H9 (cell line): ENCODE measurements at regions not wholly inside any gene's neighbourhood (a gene's known extent, or its start where the extent isn't known, plus 50 kb on each side); places are given as distances from the start of the nearest gene placed in this dataset.

Source experiments
- DNase-seq: peaks from one replicate; pipeline ENCODE4 v3.0.0-alpha.2; 2017
- H2AFZ ChIP-seq: one replicate; pipeline ENCODE4 v1.6.1; 2013; ENCODE audit warnings: mild to moderate bottlenecking, low read length, control low read depth, moderate library complexity
- H2AK5ac ChIP-seq: 2 replicates; pipeline ENCODE4 v1.6.1; 2013; ENCODE audit warnings: low read length, control low read depth, mixed read lengths; ENCODE audit not compliant: insufficient read length
- H2BK120ac ChIP-seq: one replicate; pipeline ENCODE4 v1.6.1; 2013; ENCODE audit warnings: low read depth, mild to moderate bottlenecking, low read length, control low read depth, inconsistent platforms; ENCODE audit not compliant: poor library complexity, severe bottlenecking
- H2BK12ac ChIP-seq: 2 replicates; pipeline ENCODE4 v1.6.1; 2013; ENCODE audit warnings: low read length, control low read depth, mixed read lengths, low read depth; ENCODE audit not compliant: insufficient read length
- H2BK15ac ChIP-seq: 2 replicates; pipeline ENCODE4 v1.6.1; 2013; ENCODE audit warnings: low read depth, low read length, control low read depth
- H2BK20ac ChIP-seq: one replicate; pipeline ENCODE4 v1.6.1; 2013; ENCODE audit warnings: low read depth, mild to moderate bottlenecking, low read length, control low read depth, inconsistent platforms; ENCODE audit not compliant: poor library complexity, severe bottlenecking
- H2BK5ac ChIP-seq: 2 replicates; pipeline ENCODE4 v1.6.1; 2013; ENCODE audit warnings: low read length, control low read depth, mixed read lengths; ENCODE audit not compliant: insufficient read length
- H3K14ac ChIP-seq: 2 replicates; pipeline ENCODE4 v1.6.1; 2013; ENCODE audit warnings: low read length, control low read depth; ENCODE audit not compliant: insufficient read depth
- H3K18ac ChIP-seq: 2 replicates; pipeline ENCODE4 v1.6.1; 2013; ENCODE audit warnings: low read depth, mild to moderate bottlenecking, mixed read lengths, low read length, control low read depth; ENCODE audit not compliant: insufficient read length
- H3K23ac ChIP-seq: 2 replicates; pipeline ENCODE4 v1.6.1; 2013; ENCODE audit warnings: low read length, control low read depth, mixed read lengths, low read depth; ENCODE audit not compliant: insufficient read length
- H3K23me2 ChIP-seq: 2 replicates; pipeline ENCODE4 v1.6.1; 2013; ENCODE audit warnings: low read depth, mild to moderate bottlenecking, mixed read lengths, low read length, control low read depth; ENCODE audit not compliant: insufficient read length, poor library complexity, severe bottlenecking
- H3K27ac ChIP-seq: 2 replicates; pipeline ENCODE4 v1.5.1; 2013; ENCODE audit warnings: low read length, control low read depth, mixed read lengths, low read depth; ENCODE audit not compliant: insufficient read length
- H3K27me3 ChIP-seq: 2 replicates; pipeline ENCODE4 v1.6.1; 2013; ENCODE audit warnings: low read length, control low read depth, inconsistent platforms; ENCODE audit not compliant: insufficient read depth
- H3K4ac ChIP-seq: 2 replicates; pipeline ENCODE4 v1.6.1; 2013; ENCODE audit warnings: low read depth, mild to moderate bottlenecking, control low read depth, inconsistent platforms, low read length, moderate library complexity
- H3K4me1 ChIP-seq: 2 replicates; pipeline ENCODE4 v1.6.1; 2013; ENCODE audit warnings: low read length, control low read depth, inconsistent platforms; ENCODE audit not compliant: insufficient read depth
- H3K4me2 ChIP-seq: 2 replicates; pipeline ENCODE4 v1.6.1; 2013; ENCODE audit warnings: low read length, control low read depth, mixed read lengths; ENCODE audit not compliant: insufficient read length, insufficient read depth
- H3K56ac ChIP-seq: 2 replicates; pipeline ENCODE4 v1.6.1; 2013; ENCODE audit warnings: low read depth, mild to moderate bottlenecking, mixed read lengths, low read length, control low read depth; ENCODE audit not compliant: insufficient read length
- H3K79me1 ChIP-seq: 2 replicates; pipeline ENCODE4 v1.6.1; 2013; ENCODE audit warnings: low read depth, mild to moderate bottlenecking, moderate library complexity, low read length, control low read depth, inconsistent platforms; ENCODE audit not compliant: insufficient read depth, poor library complexity, severe bottlenecking
- H3K79me2 ChIP-seq: 2 replicates; pipeline ENCODE4 v1.6.1; 2013; ENCODE audit warnings: low read length, control low read depth, inconsistent platforms; ENCODE audit not compliant: insufficient read depth
- H3K9ac ChIP-seq: 2 replicates; pipeline ENCODE4 v1.6.1; 2013; ENCODE audit warnings: low read length, control low read depth, mixed read lengths; ENCODE audit not compliant: insufficient read length; ENCODE audit errors: extremely low read depth
- H3K9me3 ChIP-seq: one replicate; pipeline ENCODE4 v1.6.1; 2013; ENCODE audit warnings: low read depth, low read length, inconsistent platforms; ENCODE audit not compliant: control insufficient read depth
- H3T11ph ChIP-seq: one replicate; pipeline ENCODE4 v1.6.1; 2013; ENCODE audit warnings: mild to moderate bottlenecking, low read length, control low read depth, inconsistent platforms
- H4K20me1 ChIP-seq: one replicate; pipeline ENCODE4 v1.6.1; 2013; ENCODE audit not compliant: control insufficient read depth, insufficient read length, insufficient read depth
- H4K5ac ChIP-seq: 2 replicates; pipeline ENCODE4 v1.6.1; 2013; ENCODE audit warnings: low read depth, mild to moderate bottlenecking, mixed read lengths, low read length, control low read depth; ENCODE audit not compliant: insufficient read length
- H4K8ac ChIP-seq: replicated peaks from 2 replicates; pipeline ENCODE4 v1.6.1; 2013; ENCODE audit warnings: low read length, control low read depth, mixed read lengths, low read depth; ENCODE audit not compliant: insufficient read length
- H4K91ac ChIP-seq: 2 replicates; pipeline ENCODE4 v1.6.1; 2013; ENCODE audit warnings: low read depth, mild to moderate bottlenecking, moderate library complexity, mixed read lengths, low read length, control low read depth; ENCODE audit not compliant: insufficient read length
- H3K27ac Mint-ChIP-seq, 3 experiments: 2 replicates in 2 of 3; 3 replicates in 1 of 3; pipeline ENCODE4 v1.8.0; 2020 to 2021; ENCODE audit warnings: mixed read lengths in 3 of 3, mild to moderate bottlenecking in 1 of 3, moderate library complexity in 1 of 3
- H3K27me3 Mint-ChIP-seq: 2 replicates; pipeline ENCODE4 v1.8.0; 2021; ENCODE audit warnings: low read depth, mild to moderate bottlenecking, moderate library complexity, mixed read lengths
- H3K36me3 Mint-ChIP-seq, 3 experiments: 2 replicates in 2 of 3; 3 replicates in 1 of 3; pipeline ENCODE4 v1.8.0; 2020 to 2021; ENCODE audit warnings: low read depth in 3 of 3, mixed read lengths in 3 of 3; ENCODE audit not compliant: insufficient read depth in 1 of 3
- H3K4me1 Mint-ChIP-seq, 2 experiments: 2 replicates each; pipeline ENCODE4 v1.8.0; 2020; ENCODE audit warnings: mixed read lengths in 2 of 2
- H3K4me3 Mint-ChIP-seq, 2 experiments: 2 replicates in 1 of 2; 3 replicates in 1 of 2; pipeline ENCODE4 v1.8.0; 2020 to 2021; ENCODE audit warnings: mild to moderate bottlenecking in 2 of 2, mixed read lengths in 2 of 2, moderate library complexity in 1 of 2
- H3K9me3 Mint-ChIP-seq, 2 experiments: 2 replicates in 1 of 2; 3 replicates in 1 of 2; pipeline ENCODE4 v1.8.0; 2020; ENCODE audit warnings: mild to moderate bottlenecking in 2 of 2, mixed read lengths in 2 of 2, moderate library complexity in 1 of 2
- WGBS: extraction: QIAGEN DNeasy Blood & Tissue Kit; methylation state at CpG from one replicate; pipeline ENCODE4 v1.1.7; 2013; ENCODE audit warnings: missing lambda C conversion rate, low lambda C conversion rate, mixed read lengths; ENCODE audit not compliant: insufficient read length; ENCODE audit errors: extremely low coverage; 5-methylcytosine and 5-hydroxymethylcytosine counted together
- TF ChIP-seq, protein P1 (sequence below): fragments of 200-600 bp; sonication (generic); conservative IDR thresholded peaks from 3 replicates; pipeline ENCODE4 v1.8.0; 2021; ENCODE audit warnings: antibody characterized with exemption, mild to moderate bottlenecking

DNA sequence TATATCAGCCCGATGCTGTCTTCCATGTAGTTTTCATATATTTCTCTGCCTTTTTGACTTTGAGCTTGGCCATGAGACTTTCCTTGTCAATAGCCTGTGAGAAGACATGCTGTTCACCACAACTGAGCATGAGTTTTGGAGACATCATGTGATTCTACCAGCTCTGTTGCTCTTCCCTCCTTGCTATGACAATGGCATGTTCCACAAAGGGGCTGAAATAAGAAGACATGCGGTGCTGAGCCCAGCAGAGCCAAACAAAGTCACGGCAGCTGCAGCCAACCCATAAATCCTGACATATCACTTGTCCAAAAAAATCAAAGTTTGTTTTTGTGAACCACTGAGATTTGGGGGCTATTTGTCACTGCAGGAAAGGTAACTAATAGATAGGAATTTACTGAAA lies 343.4 kb upstream of the KITLG start:
- peaks cover 15 to 16% of the 10 kb centered on the region in 2 experiments for H3K4me1 Mint-ChIP-seq
- no peak for DNase-seq
- H2BK120ac ChIP-seq: no peak overlapping the region

More for the DNA sequence above, 343.4 kb upstream of the KITLG start:
- H3K4me2 ChIP-seq: no peak overlapping the region
- H2BK5ac ChIP-seq: no peak overlapping the region
- 0 out of 7 replicates have a peak, but pooled peaks cover 0 to 3% (median 0%) of the 10 kb centered on the region in 3 experiments for H3K36me3 Mint-ChIP-seq
- no peaks in the 10 kb centered on the region for H3K79me1 ChIP-seq
- H3K27me3 Mint-ChIP-seq: no peaks in the 10 kb centered on the region
- H3K14ac ChIP-seq: no peak overlapping the region
- peaks cover 0 to 3% of the 10 kb centered on the region in 2 experiments; a peak in 1 of 5 replicates for H3K9me3 Mint-ChIP-seq
- H3K56ac ChIP-seq: no peak overlapping the region
- H2AFZ ChIP-seq: no peak overlapping the region
- no peak overlapping the region for H2BK20ac ChIP-seq
- no peak overlapping the region for H3K4ac ChIP-seq
- H2BK15ac ChIP-seq: no peak overlapping the region
- H3K9me3 ChIP-seq: no peaks in the 10 kb centered on the region
- no peak overlapping the region for H2BK12ac ChIP-seq
- H3K4me1 ChIP-seq: peaks cover 3% of the 10 kb centered on the region; the same call in 1 of the 2 replicates
- no peaks in the 10 kb centered on the region for H4K20me1 ChIP-seq
- H2AK5ac ChIP-seq: no peak overlapping the region
- no peak overlapping the region for H3K27ac ChIP-seq
- no peak overlapping the region for H3K27ac Mint-ChIP-seq
- H3K18ac ChIP-seq: no peak overlapping the region
- no peak overlapping the region for H3K23ac ChIP-seq
- H3K27me3 ChIP-seq: no peaks in the 10 kb centered on the region
- TF ChIP-seq, protein P1, sequence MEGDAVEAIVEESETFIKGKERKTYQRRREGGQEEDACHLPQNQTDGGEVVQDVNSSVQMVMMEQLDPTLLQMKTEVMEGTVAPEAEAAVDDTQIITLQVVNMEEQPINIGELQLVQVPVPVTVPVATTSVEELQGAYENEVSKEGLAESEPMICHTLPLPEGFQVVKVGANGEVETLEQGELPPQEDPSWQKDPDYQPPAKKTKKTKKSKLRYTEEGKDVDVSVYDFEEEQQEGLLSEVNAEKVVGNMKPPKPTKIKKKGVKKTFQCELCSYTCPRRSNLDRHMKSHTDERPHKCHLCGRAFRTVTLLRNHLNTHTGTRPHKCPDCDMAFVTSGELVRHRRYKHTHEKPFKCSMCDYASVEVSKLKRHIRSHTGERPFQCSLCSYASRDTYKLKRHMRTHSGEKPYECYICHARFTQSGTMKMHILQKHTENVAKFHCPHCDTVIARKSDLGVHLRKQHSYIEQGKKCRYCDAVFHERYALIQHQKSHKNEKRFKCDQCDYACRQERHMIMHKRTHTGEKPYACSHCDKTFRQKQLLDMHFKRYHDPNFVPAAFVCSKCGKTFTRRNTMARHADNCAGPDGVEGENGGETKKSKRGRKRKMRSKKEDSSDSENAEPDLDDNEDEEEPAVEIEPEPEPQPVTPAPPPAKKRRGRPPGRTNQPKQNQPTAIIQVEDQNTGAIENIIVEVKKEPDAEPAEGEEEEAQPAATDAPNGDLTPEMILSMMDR: no peak
- no peaks in the 10 kb centered on the region for H3K79me2 ChIP-seq
- H4K8ac ChIP-seq: no peak overlapping the region
- H3T11ph ChIP-seq: no peak overlapping the region
- H4K91ac ChIP-seq: no peak overlapping the region
- WGBS: no CpG with 5 or more reads among the region's 3 CpGs
- no peaks in the 10 kb centered on the region for H3K23me2 ChIP-seq
- H3K4me3 Mint-ChIP-seq: no peak overlapping the region
- no peak overlapping the region for H4K5ac ChIP-seq
- no peak overlapping the region for H3K9ac ChIP-seq
